HepG2 (cell line): ENCODE measurements at regions not wholly inside any gene's neighbourhood (a gene's known extent, or its start where the extent isn't known, plus 50 kb on each side); places are given as distances from the start of the nearest gene placed in this dataset.

ENCODE experiments used
- ATAC-seq: fragments of 200-7000 bp; cut with Tn5 transposase; 3 replicates; pipeline ENCODE4 v1.9.1; 2020; ENCODE audit warnings: mild to moderate bottlenecking, moderate library complexity
- BruUV-seq: library from RNA; stranded (reverse); fragments of 400-500 nt; replicated peaks from 2 replicates; lab custom pipeline; 2021; lab: Mats Ljungman, UMichigan
- CTCF ChIA-PET: fragments of 300-600 bp; formaldehyde crosslinking; extraction: SDS; loops from one replicate; lab custom pipeline; 2021; ENCODE audit warnings: low total read pairs, inconsistent platforms, low intra/inter-chr PET ratio; lab: Yijun Ruan, JAX
- POLR2A ChIA-PET: fragments of 350-600 bp; sonication (Branson Sonifier 250); formaldehyde crosslinking; loops from one replicate; lab custom pipeline; 2020; ENCODE audit warnings: antibody characterized with exemption, inconsistent platforms; lab: Yijun Ruan, JAX
- DNase-seq: peaks from one replicate; pipeline ENCODE4 v3.0.0-alpha.2; 2015; ENCODE audit warnings: low spot score
- FAIRE-seq: peaks from 3 replicates; lab custom pipeline; 2011; peaks lifted over from hg19 to GRCh38; lab: Jason Lieb, UNC
- H2AFZ ChIP-seq: one replicate; pipeline ENCODE4 v1.6.1; 2011; ENCODE audit warnings: low read length, inconsistent platforms
- H3K27ac ChIP-seq: fragments of 300-600 bp; 3 replicates; pipeline ENCODE4 v1.8.0; 2011; ENCODE audit warnings: mixed run types, mild to moderate bottlenecking, mixed read lengths, low read length, inconsistent platforms; ENCODE audit not compliant: insufficient read depth; ENCODE audit errors: extremely low read length
- H3K27me3 ChIP-seq, 2 experiments: fragments of 200-600 bp in 1 of 2; 2 replicates in 1 of 2; 3 replicates in 1 of 2; pipeline versions ENCODE4 v1.6.0 to v1.8.0; 2011; ENCODE audit warnings: low read length in 2 of 2, mild to moderate bottlenecking in 2 of 2, moderate library complexity in 2 of 2, inconsistent platforms in 1 of 2; ENCODE audit not compliant: insufficient read depth in 2 of 2, control insufficient read depth in 1 of 2
- H3K36me3 ChIP-seq, 2 experiments: fragments of 200-600 bp in 1 of 2; replicated peaks in 1 of 2; 2 replicates in 1 of 2; 3 replicates in 1 of 2; pipeline versions ENCODE4 v1.5.1 to v1.8.0; 2011; ENCODE audit warnings: low read length in 2 of 2, inconsistent platforms in 1 of 2; ENCODE audit not compliant: insufficient read depth in 2 of 2, control insufficient read depth in 1 of 2
- H3K4me1 ChIP-seq: 2 replicates; pipeline ENCODE4 v1.5.1; 2012; ENCODE audit warnings: low read length, inconsistent platforms; ENCODE audit not compliant: insufficient read depth
- H3K4me2 ChIP-seq: 2 replicates; pipeline ENCODE4 v1.6.0; 2011; ENCODE audit warnings: low read depth, low read length, inconsistent platforms
- H3K4me3 ChIP-seq, 3 experiments: fragments of 200-600 bp in 1 of 3; sonication (generic), shearing (Covaris generic) in 1 of 3; replicated peaks in 1 of 3; 2 replicates each; pipeline ENCODE4 v1.5.1; 2011 to 2016; ENCODE audit warnings: low read length in 3 of 3, inconsistent platforms in 2 of 3, low read depth in 2 of 3, mild to moderate bottlenecking in 2 of 3, control low read depth in 1 of 3, mixed read lengths in 1 of 3; ENCODE audit not compliant: insufficient read depth in 1 of 3
- H3K79me2 ChIP-seq: one replicate; pipeline ENCODE4 v1.6.1; 2011; ENCODE audit warnings: low read length, inconsistent platforms; ENCODE audit not compliant: insufficient read depth
- H3K9ac ChIP-seq: 2 replicates; pipeline ENCODE4 v1.6.0; 2011; ENCODE audit warnings: mild to moderate bottlenecking, low read depth, low read length, inconsistent platforms; ENCODE audit not compliant: insufficient read depth
- H3K9me3 ChIP-seq: 2 replicates; pipeline ENCODE4 v1.5.1; 2012; ENCODE audit warnings: mild to moderate bottlenecking, low read length
- H4K20me1 ChIP-seq: 2 replicates; pipeline ENCODE4 v1.6.0; 2011; ENCODE audit warnings: inconsistent platforms, mild to moderate bottlenecking, low read length, moderate library complexity; ENCODE audit not compliant: insufficient read depth
- CC2D1A ChIP-seq: sonication (generic); formaldehyde crosslinking; IDR thresholded peaks from 2 replicates; pipeline ENCODE4 v1.8.1; 2023; ENCODE audit warnings: mild to moderate bottlenecking, missing genetic modification reagents
- ESRRA ChIP-seq: sonication (generic); formaldehyde crosslinking; IDR thresholded peaks from 2 replicates; pipeline ENCODE4 v1.5.1; 2020; ENCODE audit warnings: mild to moderate bottlenecking, low read depth, missing genetic modification reagents
- MAFK ChIP-seq, 2 experiments: IDR thresholded peaks in 1 of 2; conservative IDR thresholded peaks in 1 of 2; 2 replicates each; pipeline ENCODE4 v1.6.1; 2011; ENCODE audit warnings: improper control_type of control experiment in 2 of 2, low read length in 2 of 2
- MBNL3 ChIP-seq: fragments of 250-450 bp; sonication (Bioruptor Pico); conservative IDR thresholded peaks from 2 replicates; pipeline ENCODE4 v1.8.0; 2022; ENCODE audit warnings: mild to moderate bottlenecking, inconsistent platforms
- PITX1 ChIP-seq: sonication (generic); formaldehyde crosslinking; IDR thresholded peaks from 2 replicates; pipeline ENCODE4 v1.5.1; 2020; ENCODE audit warnings: mild to moderate bottlenecking, missing genetic modification reagents
- SKI ChIP-seq: fragments of 450-650 bp; IDR thresholded peaks from one replicate; pipeline ENCODE4 v1.6.1; 2018; ENCODE audit warnings: mild to moderate bottlenecking; ENCODE audit not compliant: partially characterized antibody
- XBP1 ChIP-seq: sonication (generic); formaldehyde crosslinking; IDR thresholded peaks from 2 replicates; pipeline ENCODE4 v1.5.0; 2020; ENCODE audit warnings: missing genetic modification reagents
- ZNF205 ChIP-seq: IDR thresholded peaks from 2 replicates; pipeline ENCODE4 v1.6.1; 2018; ENCODE audit warnings: missing biosample characterization, missing genetic modification reagents
- ZNF709 ChIP-seq: sonication (generic); formaldehyde crosslinking; IDR thresholded peaks from 2 replicates; pipeline ENCODE4 v1.5.0; 2020; ENCODE audit warnings: mild to moderate bottlenecking, missing genetic modification reagents
- WGBS: methylation state at CpG from one replicate; pipeline ENCODE4 v1.1.6; 2017; ENCODE audit warnings: low lambda C conversion rate; 5-methylcytosine and 5-hydroxymethylcytosine counted together
- in situ Hi-C: cut with HindIII; loops from 2 replicates; pipeline ENCODE4 v1.10.0; 2017; ENCODE audit warnings: low pct_unique_long_range_greater_than_20kb; ENCODE audit not compliant: extremely low pct_ligation_motif_present
- intact Hi-C: fragments of 100-400 bp; cut with micrococcal nuclease; formaldehyde crosslinking; loops from one replicate; pipeline ENCODE4 v1.10.0; 2022; ENCODE audit not compliant: unreplicated experiment
- TF ChIP-seq, protein P1 (sequence below): sonication (generic); formaldehyde crosslinking; IDR thresholded peaks from 2 replicates; pipeline ENCODE4 v1.5.0; 2020; ENCODE audit warnings: mild to moderate bottlenecking, missing genetic modification reagents, moderate library complexity
- TF ChIP-seq, protein P2 (sequence below): sonication (generic); formaldehyde crosslinking; conservative IDR thresholded peaks from 2 replicates; pipeline ENCODE4 v1.4.0; 2020; ENCODE audit warnings: missing genetic modification reagents
- TF ChIP-seq, protein P3 (sequence below): sonication (generic); formaldehyde crosslinking; conservative IDR thresholded peaks from 2 replicates; pipeline ENCODE4 v1.4.0; 2020; ENCODE audit warnings: missing genetic modification reagents

DNA sequence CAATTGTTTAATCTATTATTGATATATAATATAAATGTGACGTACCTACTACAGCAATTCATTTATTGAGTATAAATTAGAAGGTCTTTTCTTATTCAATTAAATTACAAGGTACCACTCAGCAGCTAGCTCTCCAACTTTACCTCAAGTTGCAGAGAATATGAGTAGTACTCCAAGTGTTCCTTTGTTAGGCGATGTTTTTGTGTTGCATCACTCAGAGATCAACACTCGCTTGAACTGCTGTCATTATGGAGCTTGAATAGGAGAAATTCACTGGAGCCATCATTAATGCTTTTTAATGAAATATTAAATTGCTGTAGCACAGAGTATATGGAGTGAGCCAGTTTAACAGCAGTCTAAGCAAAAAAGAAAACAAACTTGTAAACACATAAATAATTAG, 320.0 kb downstream of the FSIP2 start:
- no TSS peak for BruUV-seq
- Histone ChIP-seq H3K79me2 (no peaks in the 10 kb centered on the region), H3K27me3 (no peaks in the 10 kb centered on the region), H2AFZ (no peak overlapping the region), H4K20me1 (no peaks in the 10 kb centered on the region), H3K9me3 (no peaks in the 10 kb centered on the region), H3K4me3 (no peak overlapping the region), H3K9ac (no peak overlapping the region), H3K4me2 (no peak overlapping the region), H3K4me1 (no peaks in the 10 kb centered on the region), H3K36me3 (no peaks in the 10 kb centered on the region), H3K27ac (no peak overlapping the region)
- in situ Hi-C loops (no loop called here), intact Hi-C loops (no loop called here)
- ATAC-seq (no peak), FAIRE-seq (no peak), DNase-seq (no peak)
- 98% methylated on average over 3 of the region's 3 CpGs for WGBS
- CTCF ChIA-PET, result no interaction called here
- POLR2A ChIA-PET, result no interaction called here
- TF ChIP-seq, protein P1, sequence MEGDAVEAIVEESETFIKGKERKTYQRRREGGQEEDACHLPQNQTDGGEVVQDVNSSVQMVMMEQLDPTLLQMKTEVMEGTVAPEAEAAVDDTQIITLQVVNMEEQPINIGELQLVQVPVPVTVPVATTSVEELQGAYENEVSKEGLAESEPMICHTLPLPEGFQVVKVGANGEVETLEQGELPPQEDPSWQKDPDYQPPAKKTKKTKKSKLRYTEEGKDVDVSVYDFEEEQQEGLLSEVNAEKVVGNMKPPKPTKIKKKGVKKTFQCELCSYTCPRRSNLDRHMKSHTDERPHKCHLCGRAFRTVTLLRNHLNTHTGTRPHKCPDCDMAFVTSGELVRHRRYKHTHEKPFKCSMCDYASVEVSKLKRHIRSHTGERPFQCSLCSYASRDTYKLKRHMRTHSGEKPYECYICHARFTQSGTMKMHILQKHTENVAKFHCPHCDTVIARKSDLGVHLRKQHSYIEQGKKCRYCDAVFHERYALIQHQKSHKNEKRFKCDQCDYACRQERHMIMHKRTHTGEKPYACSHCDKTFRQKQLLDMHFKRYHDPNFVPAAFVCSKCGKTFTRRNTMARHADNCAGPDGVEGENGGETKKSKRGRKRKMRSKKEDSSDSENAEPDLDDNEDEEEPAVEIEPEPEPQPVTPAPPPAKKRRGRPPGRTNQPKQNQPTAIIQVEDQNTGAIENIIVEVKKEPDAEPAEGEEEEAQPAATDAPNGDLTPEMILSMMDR (CRISPR knock-in tag), result no peak

GRCh38 chr2:186059096-186059495, 320.5 kb downstream of the FSIP2 start:
- POLR2A ChIA-PET, result no interaction called here
- in situ Hi-C loops, result no loop called here
- TF ChIP-seq, protein P2, sequence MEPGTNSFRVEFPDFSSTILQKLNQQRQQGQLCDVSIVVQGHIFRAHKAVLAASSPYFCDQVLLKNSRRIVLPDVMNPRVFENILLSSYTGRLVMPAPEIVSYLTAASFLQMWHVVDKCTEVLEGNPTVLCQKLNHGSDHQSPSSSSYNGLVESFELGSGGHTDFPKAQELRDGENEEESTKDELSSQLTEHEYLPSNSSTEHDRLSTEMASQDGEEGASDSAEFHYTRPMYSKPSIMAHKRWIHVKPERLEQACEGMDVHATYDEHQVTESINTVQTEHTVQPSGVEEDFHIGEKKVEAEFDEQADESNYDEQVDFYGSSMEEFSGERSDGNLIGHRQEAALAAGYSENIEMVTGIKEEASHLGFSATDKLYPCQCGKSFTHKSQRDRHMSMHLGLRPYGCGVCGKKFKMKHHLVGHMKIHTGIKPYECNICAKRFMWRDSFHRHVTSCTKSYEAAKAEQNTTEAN (CRISPR knock-in tag), result no peak
- no peak for TF ChIP-seq PITX1 (CRISPR knock-in tag)
- TF ChIP-seq MAFK (conservative IDR thresholded peaks at IDR 0.05 in 1 of 2, IDR thresholded peaks at IDR 0.05 in 1 of 2; ENCODE audit: low read length in 2 of 2), result peak in 1 of 2 experiments; percentile 26; a peak in 1 of 4 replicates
- no peak for TF ChIP-seq MBNL3 (CRISPR knock-in tag)
- TF ChIP-seq, protein P3, sequence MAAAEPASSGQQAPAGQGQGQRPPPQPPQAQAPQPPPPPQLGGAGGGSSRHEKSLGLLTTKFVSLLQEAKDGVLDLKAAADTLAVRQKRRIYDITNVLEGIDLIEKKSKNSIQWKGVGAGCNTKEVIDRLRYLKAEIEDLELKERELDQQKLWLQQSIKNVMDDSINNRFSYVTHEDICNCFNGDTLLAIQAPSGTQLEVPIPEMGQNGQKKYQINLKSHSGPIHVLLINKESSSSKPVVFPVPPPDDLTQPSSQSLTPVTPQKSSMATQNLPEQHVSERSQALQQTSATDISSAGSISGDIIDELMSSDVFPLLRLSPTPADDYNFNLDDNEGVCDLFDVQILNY (CRISPR knock-in tag), result no peak
- no peak for TF ChIP-seq ZNF709 (CRISPR knock-in tag)
- TF ChIP-seq XBP1 (CRISPR knock-in tag), result no peak
- TF ChIP-seq ESRRA (CRISPR knock-in tag), result no peak
- TF ChIP-seq ZNF205 (CRISPR knock-in tag), result no peak
- no peak for TF ChIP-seq CC2D1A (CRISPR knock-in tag)
- TF ChIP-seq SKI, result no peak

More at GRCh38 chr2:186059096-186059495, 320.5 kb downstream of the FSIP2 start:
- no peak for ATAC-seq
- H3K4me2 ChIP-seq, result no peak overlapping the region
- no peaks in the 10 kb centered on the region for H3K9me3 ChIP-seq
- DNase-seq, result no peak
- no peaks in the 10 kb centered on the region for H3K36me3 ChIP-seq
- no peak overlapping the region for H3K9ac ChIP-seq
- H3K4me1 ChIP-seq, result no peaks in the 10 kb centered on the region
- H3K27ac ChIP-seq, result no peak overlapping the region
- CTCF ChIA-PET, result no interaction called here
- H3K4me3 ChIP-seq, result no peak overlapping the region
- H2AFZ ChIP-seq, result no peak overlapping the region
- intact Hi-C loops, result no loop called here
- no TSS peak for BruUV-seq
- no peaks in the 10 kb centered on the region for H3K79me2 ChIP-seq
- WGBS, result 94% methylated on average over 1 of the region's 1 CpG
- no peak for FAIRE-seq
- H4K20me1 ChIP-seq, result no peaks in the 10 kb centered on the region
- no peaks in the 10 kb centered on the region for H3K27me3 ChIP-seq
